ENCODE measurements at regions not wholly inside any gene's neighbourhood (a gene's known extent, or its start where the extent isn't known, plus 50 kb on each side); places are given as distances from the start of the nearest gene placed in this dataset.

DNA sequence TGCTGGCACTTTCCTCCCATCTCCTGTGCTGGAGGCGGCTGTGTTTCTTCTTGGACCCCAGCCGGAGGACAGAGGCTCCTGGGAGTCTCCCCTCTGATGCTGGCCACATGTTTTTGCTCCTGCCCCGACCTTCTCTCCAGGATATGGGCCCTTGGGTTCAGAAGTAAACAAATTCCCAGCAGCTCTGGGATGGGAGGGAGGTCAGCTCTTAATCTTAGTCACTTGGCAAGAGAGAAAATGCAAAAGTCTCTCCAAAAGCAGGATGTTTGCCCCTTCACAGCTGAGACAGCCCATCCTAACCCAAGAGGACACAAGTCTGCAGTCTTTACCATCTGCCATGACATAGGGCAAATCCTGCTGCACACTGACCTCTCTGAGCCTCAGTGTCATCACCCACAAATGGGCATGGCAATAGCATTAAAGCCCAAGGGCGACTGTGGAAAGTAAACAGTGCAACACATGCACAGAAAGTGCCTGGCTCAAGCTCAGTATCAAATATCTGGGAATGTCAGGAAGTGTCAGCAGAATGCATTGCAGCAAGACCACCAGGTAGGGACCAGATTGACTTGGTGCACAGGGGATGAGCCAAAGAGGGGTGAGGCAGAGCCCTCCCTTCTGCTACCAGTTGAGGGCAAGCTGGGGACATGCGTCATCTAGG is 117.0 kb upstream of the CXCL14 start:
- H3K4me3 ChIP-seq (ENCODE audit: low read depth, low read length): no peak overlapping the region
- TF ChIP-seq, protein P1, sequence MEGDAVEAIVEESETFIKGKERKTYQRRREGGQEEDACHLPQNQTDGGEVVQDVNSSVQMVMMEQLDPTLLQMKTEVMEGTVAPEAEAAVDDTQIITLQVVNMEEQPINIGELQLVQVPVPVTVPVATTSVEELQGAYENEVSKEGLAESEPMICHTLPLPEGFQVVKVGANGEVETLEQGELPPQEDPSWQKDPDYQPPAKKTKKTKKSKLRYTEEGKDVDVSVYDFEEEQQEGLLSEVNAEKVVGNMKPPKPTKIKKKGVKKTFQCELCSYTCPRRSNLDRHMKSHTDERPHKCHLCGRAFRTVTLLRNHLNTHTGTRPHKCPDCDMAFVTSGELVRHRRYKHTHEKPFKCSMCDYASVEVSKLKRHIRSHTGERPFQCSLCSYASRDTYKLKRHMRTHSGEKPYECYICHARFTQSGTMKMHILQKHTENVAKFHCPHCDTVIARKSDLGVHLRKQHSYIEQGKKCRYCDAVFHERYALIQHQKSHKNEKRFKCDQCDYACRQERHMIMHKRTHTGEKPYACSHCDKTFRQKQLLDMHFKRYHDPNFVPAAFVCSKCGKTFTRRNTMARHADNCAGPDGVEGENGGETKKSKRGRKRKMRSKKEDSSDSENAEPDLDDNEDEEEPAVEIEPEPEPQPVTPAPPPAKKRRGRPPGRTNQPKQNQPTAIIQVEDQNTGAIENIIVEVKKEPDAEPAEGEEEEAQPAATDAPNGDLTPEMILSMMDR (IDR thresholded peaks at IDR 0.05; ENCODE audit: insufficient read depth, low read length): no peak
- DNase-seq (ENCODE audit: low read depth): no peak

DNA sequence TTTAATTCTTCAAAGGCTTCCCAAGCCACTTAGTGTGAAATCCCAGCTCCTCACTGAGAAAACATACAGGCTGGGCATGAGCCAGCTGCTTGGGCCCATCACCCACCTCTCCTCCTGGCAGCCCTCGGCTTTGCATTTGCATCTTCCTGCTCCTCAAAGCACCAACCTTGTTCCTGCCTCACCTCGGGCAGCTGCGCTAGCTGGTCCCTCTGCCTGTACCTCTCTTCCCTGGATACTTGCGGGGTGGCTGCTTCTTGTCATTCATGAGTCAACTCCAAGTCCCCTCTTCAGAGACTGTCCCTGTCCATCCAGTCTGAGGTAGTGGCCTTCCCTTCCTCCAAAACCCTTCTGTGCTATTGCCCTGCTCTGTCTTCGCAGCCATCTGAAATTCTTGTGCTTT is 116.1 kb upstream of the CXCL14 start:
- TF ChIP-seq, protein P1 (IDR thresholded peaks at IDR 0.05; ENCODE audit: insufficient read depth, low read length): no peak
- DNase-seq (ENCODE audit: low read depth): no peak
- H3K4me3 ChIP-seq (ENCODE audit: low read depth, low read length): no peak overlapping the region

DNA sequence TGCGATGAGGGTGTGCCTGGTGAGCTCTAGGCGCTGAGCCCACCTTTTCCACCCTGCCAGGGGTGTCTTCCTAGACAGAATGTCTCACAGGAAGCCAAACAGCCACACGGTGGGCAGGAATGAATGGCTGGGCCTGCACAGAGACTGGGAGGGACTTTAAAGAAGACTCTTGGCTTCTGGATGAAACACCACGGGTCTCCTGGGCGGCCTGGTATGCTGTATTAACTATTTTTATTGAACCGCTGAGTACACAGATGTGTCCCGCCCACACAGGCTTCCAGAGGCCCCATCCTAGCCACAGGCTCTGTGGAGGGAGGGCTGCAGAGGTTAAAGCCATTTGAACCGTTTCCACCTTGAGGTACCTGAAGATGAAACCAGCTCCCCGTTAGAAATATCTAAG is 115.2 kb upstream of the CXCL14 start:
- H3K4me3 ChIP-seq (ENCODE audit: low read depth, low read length): no peak overlapping the region
- TF ChIP-seq, protein P1 (IDR thresholded peaks at IDR 0.05; ENCODE audit: insufficient read depth, low read length): no peak
- no peak for DNase-seq (ENCODE audit: low read depth)

DNA sequence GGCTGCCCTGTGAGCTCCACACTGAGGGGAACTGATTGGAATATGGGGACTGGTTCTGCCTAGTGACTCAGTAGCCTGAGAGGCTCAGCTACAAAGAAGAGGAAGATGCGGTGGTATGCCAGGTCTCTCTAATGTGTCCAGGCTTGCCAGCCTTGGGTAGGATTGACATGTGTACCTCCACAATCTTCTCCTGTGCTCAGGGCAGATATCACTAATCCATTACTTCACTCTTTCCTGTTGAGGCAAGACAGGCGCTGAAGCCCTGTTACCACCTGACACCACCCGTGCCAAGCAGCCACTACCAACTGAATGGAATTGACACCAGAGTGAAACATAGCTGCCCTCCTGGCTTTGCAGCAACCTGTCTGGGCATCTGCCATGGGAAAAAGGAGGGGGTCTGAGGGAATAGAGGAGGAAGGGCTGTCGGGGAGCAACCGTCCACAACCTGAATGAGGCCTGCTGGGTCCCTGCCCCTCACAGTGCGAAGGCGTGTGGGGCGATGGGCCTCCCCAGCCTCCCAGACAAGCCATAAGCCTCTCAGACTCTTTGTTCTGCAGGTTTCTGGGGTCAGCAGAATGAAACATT is 114.7 kb upstream of the CXCL14 start:
- TF ChIP-seq, protein P1 (IDR thresholded peaks at IDR 0.05; ENCODE audit: insufficient read depth, low read length): no peak
- DNase-seq (ENCODE audit: low read depth): no peak

DNA sequence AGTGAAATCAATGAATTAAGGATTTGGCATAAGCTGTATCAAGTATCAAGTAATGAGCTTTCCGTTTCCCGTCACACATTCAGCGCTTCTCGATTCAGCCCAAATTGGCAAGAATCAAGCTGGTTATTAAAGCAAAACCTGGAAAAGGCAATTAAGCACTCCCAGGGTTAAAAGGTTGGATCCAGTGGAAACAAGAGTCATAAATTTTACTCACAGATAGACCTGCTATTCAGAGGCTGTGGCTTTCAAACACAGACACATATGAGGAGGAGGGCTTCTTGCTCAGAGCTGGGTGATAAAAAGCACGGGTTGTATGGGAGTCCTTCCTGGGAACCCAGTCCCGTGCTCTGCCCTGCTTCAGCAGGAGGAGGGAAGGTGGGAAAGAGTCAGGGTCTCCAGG is 112.3 kb upstream of the CXCL14 start:
- DNase-seq (ENCODE audit: low read depth): no peak

More for the DNA sequence above, 114.7 kb upstream of the CXCL14 start:
- no peak overlapping the region for H3K4me3 ChIP-seq (ENCODE audit: low read depth, low read length)

DNA sequence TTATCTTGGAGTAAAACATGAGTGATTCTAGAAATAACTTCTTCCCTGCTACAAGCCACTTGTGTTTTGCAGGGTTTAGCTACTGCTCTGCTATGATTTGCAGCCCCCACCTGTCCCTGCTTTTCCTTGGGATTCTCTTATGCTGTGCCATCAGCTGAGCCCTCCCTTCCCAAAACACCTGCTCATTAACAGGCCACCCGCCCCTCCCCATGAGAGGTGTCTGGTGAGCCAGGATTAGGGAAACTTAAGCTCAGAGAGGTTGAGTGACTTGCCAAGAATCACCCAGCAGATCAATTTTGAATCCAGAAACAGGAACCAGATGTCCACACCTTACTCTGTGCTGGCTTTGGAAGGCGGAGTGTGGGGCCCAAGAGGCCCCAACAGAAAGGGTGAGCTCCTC is 111.7 kb upstream of the CXCL14 start:
- TF ChIP-seq, protein P1 (IDR thresholded peaks at IDR 0.05; ENCODE audit: insufficient read depth, low read length): no peak
- no peak for DNase-seq (ENCODE audit: low read depth)
- H3K4me3 ChIP-seq (ENCODE audit: low read depth, low read length): no peak overlapping the region

More for the DNA sequence above, 112.3 kb upstream of the CXCL14 start:
- no peak overlapping the region for H3K4me3 ChIP-seq (ENCODE audit: low read depth, low read length)
- TF ChIP-seq, protein P1 (IDR thresholded peaks at IDR 0.05; ENCODE audit: insufficient read depth, low read length): no peak
